ENCODE measurements at regions not wholly inside any gene's neighbourhood (a gene's known extent, or its start where the extent isn't known, plus 50 kb on each side); places are given as distances from the start of the nearest gene placed in this dataset.

GRCh38 chr2:196376984-196377877 is 205.9 kb upstream of the STK17B start:
- no peaks in the 10 kb centered on the region for H3K36me3 Mint-ChIP-seq
- Histone ChIP-seq H3K27ac (ENCODE audit: insufficient read depth, low read length, poor library complexity, severe bottlenecking) (no peak overlapping the region), H3K27me3 (ENCODE audit: control insufficient read depth, insufficient read depth, low read length) (peaks cover 10% of the 10 kb centered on the region), H3K36me3 (ENCODE audit: control insufficient read depth, insufficient read depth, low read length) (no peaks in the 10 kb centered on the region), H3K4me1 (ENCODE audit: control insufficient read depth, insufficient read depth, low read length, poor library complexity, severe bottlenecking) (no peaks in the 10 kb centered on the region), H3K4me3 (ENCODE audit: low read depth, low read length) (no peak overlapping the region), H3K9me3 (ENCODE audit: control insufficient read depth in 2 of 2, low read length in 2 of 2) (no peaks in the 10 kb centered on the region)
- DNase-seq (no peak), ATAC-seq (ENCODE audit: low read depth in 2 of 2) (no peak)
- H3K9me3 Mint-ChIP-seq, result no peaks in the 10 kb centered on the region
- H3K27me3 Mint-ChIP-seq, result peaks cover 29% of the 10 kb centered on the region
- no peak overlapping the region for H3K4me3 Mint-ChIP-seq
- H3K4me1 Mint-ChIP-seq, result no peaks in the 10 kb centered on the region
- H3K27ac Mint-ChIP-seq, result no peak overlapping the region

- H3K4me1 ChIP-seq (ENCODE audit: control insufficient read depth, insufficient read depth, low read length, poor library complexity, severe bottlenecking), result no peaks in the 10 kb centered on the region
- no peaks in the 10 kb centered on the region for H3K9me3 Mint-ChIP-seq
- peaks cover 26% of the 10 kb centered on the region for H3K27me3 Mint-ChIP-seq
- no peaks in the 10 kb centered on the region for H3K4me1 Mint-ChIP-seq
- no peak overlapping the region for H3K27ac ChIP-seq (ENCODE audit: insufficient read depth, low read length, poor library complexity, severe bottlenecking)
- no peaks in the 10 kb centered on the region for H3K36me3 ChIP-seq (ENCODE audit: control insufficient read depth, insufficient read depth, low read length)
- no peak overlapping the region for H3K4me3 ChIP-seq (ENCODE audit: low read depth, low read length)
- H3K4me3 Mint-ChIP-seq, result no peak overlapping the region
- ATAC-seq (ENCODE audit: low read depth in 2 of 2) (no peak), DNase-seq (no peak)
- H3K36me3 Mint-ChIP-seq, result no peaks in the 10 kb centered on the region
- H3K27me3 ChIP-seq (ENCODE audit: control insufficient read depth, insufficient read depth, low read length), result peaks cover 4% of the 10 kb centered on the region
- no peaks in the 10 kb centered on the region for H3K9me3 ChIP-seq (ENCODE audit: control insufficient read depth in 2 of 2, low read length in 2 of 2)
- H3K27ac Mint-ChIP-seq, result no peak overlapping the region
These were observed 208.2 kb upstream of the STK17B start for GRCh38 chr2:196379600-196379999.

GRCh38 chr2:196380098-196380497 is 208.7 kb upstream of the STK17B start:
- no peak overlapping the region for H3K27ac Mint-ChIP-seq
- DNase-seq (no peak), ATAC-seq (ENCODE audit: low read depth in 2 of 2) (no peak)
- H3K36me3 ChIP-seq (ENCODE audit: control insufficient read depth, insufficient read depth, low read length), result no peaks in the 10 kb centered on the region
- no peak overlapping the region for H3K4me3 ChIP-seq (ENCODE audit: low read depth, low read length)
- no peak overlapping the region for H3K27ac ChIP-seq (ENCODE audit: insufficient read depth, low read length, poor library complexity, severe bottlenecking)
- no peaks in the 10 kb centered on the region for H3K36me3 Mint-ChIP-seq
- H3K4me3 Mint-ChIP-seq, result no peak overlapping the region
- no peaks in the 10 kb centered on the region for H3K9me3 Mint-ChIP-seq
- H3K4me1 Mint-ChIP-seq, result no peaks in the 10 kb centered on the region
- peaks cover 21% of the 10 kb centered on the region for H3K27me3 Mint-ChIP-seq
- H3K9me3 ChIP-seq (ENCODE audit: control insufficient read depth in 2 of 2, low read length in 2 of 2), result no peaks in the 10 kb centered on the region
- no peaks in the 10 kb centered on the region for H3K4me1 ChIP-seq (ENCODE audit: control insufficient read depth, insufficient read depth, low read length, poor library complexity, severe bottlenecking)
- H3K27me3 ChIP-seq (ENCODE audit: control insufficient read depth, insufficient read depth, low read length), result peaks cover 4% of the 10 kb centered on the region

GRCh38 chr2:196380575-196380974 is 209.2 kb upstream of the STK17B start:
- Histone ChIP-seq H3K27ac (ENCODE audit: insufficient read depth, low read length, poor library complexity, severe bottlenecking) (no peak overlapping the region), H3K4me3 (ENCODE audit: low read depth, low read length) (no peak overlapping the region), H3K4me1 (ENCODE audit: control insufficient read depth, insufficient read depth, low read length, poor library complexity, severe bottlenecking) (no peaks in the 10 kb centered on the region), H3K9me3 (ENCODE audit: control insufficient read depth in 2 of 2, low read length in 2 of 2) (no peaks in the 10 kb centered on the region), H3K27me3 (ENCODE audit: control insufficient read depth, insufficient read depth, low read length) (peaks cover 4% of the 10 kb centered on the region), H3K36me3 (ENCODE audit: control insufficient read depth, insufficient read depth, low read length) (no peaks in the 10 kb centered on the region)
- ATAC-seq (ENCODE audit: low read depth in 2 of 2) (no peak), DNase-seq (no peak)
- peaks cover 21% of the 10 kb centered on the region for H3K27me3 Mint-ChIP-seq
- no peak overlapping the region for H3K27ac Mint-ChIP-seq
- no peak overlapping the region for H3K4me3 Mint-ChIP-seq
- H3K4me1 Mint-ChIP-seq, result no peaks in the 10 kb centered on the region
- H3K36me3 Mint-ChIP-seq, result no peaks in the 10 kb centered on the region
- H3K9me3 Mint-ChIP-seq, result no peaks in the 10 kb centered on the region

GRCh38 chr2:196381464-196381863 is 210.1 kb upstream of the STK17B start:
- Mint-ChIP-seq H3K27me3 (peaks cover 21% of the 10 kb centered on the region), H3K4me3 (no peak overlapping the region), H3K36me3 (no peaks in the 10 kb centered on the region), H3K9me3 (no peaks in the 10 kb centered on the region), H3K27ac (no peak overlapping the region), H3K4me1 (no peaks in the 10 kb centered on the region)
- Histone ChIP-seq H3K36me3 (ENCODE audit: control insufficient read depth, insufficient read depth, low read length) (no peaks in the 10 kb centered on the region), H3K27ac (ENCODE audit: insufficient read depth, low read length, poor library complexity, severe bottlenecking) (no peak overlapping the region), H3K4me1 (ENCODE audit: control insufficient read depth, insufficient read depth, low read length, poor library complexity, severe bottlenecking) (no peaks in the 10 kb centered on the region), H3K27me3 (ENCODE audit: control insufficient read depth, insufficient read depth, low read length) (peaks cover 4% of the 10 kb centered on the region), H3K4me3 (ENCODE audit: low read depth, low read length) (no peak overlapping the region), H3K9me3 (ENCODE audit: control insufficient read depth in 2 of 2, low read length in 2 of 2) (no peaks in the 10 kb centered on the region)
- ATAC-seq (ENCODE audit: low read depth in 2 of 2) (no peak), DNase-seq (no peak)

- H3K27me3 Mint-ChIP-seq, result peaks cover 12% of the 10 kb centered on the region
- no peak overlapping the region for H3K4me3 Mint-ChIP-seq
- H3K27ac ChIP-seq (ENCODE audit: insufficient read depth, low read length, poor library complexity, severe bottlenecking), result no peak overlapping the region
- peaks cover 4% of the 10 kb centered on the region for H3K27me3 ChIP-seq (ENCODE audit: control insufficient read depth, insufficient read depth, low read length)
- H3K9me3 ChIP-seq (ENCODE audit: control insufficient read depth in 2 of 2, low read length in 2 of 2), result no peaks in the 10 kb centered on the region
- H3K4me1 ChIP-seq (ENCODE audit: control insufficient read depth, insufficient read depth, low read length, poor library complexity, severe bottlenecking), result no peaks in the 10 kb centered on the region
- H3K4me1 Mint-ChIP-seq, result no peaks in the 10 kb centered on the region
- H3K36me3 Mint-ChIP-seq, result no peaks in the 10 kb centered on the region
- ATAC-seq (ENCODE audit: low read depth in 2 of 2) (no peak), DNase-seq (no peak)
- H3K36me3 ChIP-seq (ENCODE audit: control insufficient read depth, insufficient read depth, low read length), result no peaks in the 10 kb centered on the region
- H3K4me3 ChIP-seq (ENCODE audit: low read depth, low read length), result no peak overlapping the region
- H3K27ac Mint-ChIP-seq, result no peak overlapping the region
- H3K9me3 Mint-ChIP-seq, result no peaks in the 10 kb centered on the region
These were observed 212.4 kb upstream of the STK17B start for GRCh38 chr2:196383799-196384198.

GRCh38 chr2:196384729-196385128 is 213.4 kb upstream of the STK17B start:
- DNase-seq (no peak), ATAC-seq (ENCODE audit: low read depth in 2 of 2) (no peak)
- Mint-ChIP-seq H3K4me3 (no peak overlapping the region), H3K27ac (no peak overlapping the region), H3K27me3 (peaks cover 7% of the 10 kb centered on the region), H3K9me3 (no peaks in the 10 kb centered on the region), H3K4me1 (no peaks in the 10 kb centered on the region), H3K36me3 (no peaks in the 10 kb centered on the region)
- Histone ChIP-seq H3K27ac (ENCODE audit: insufficient read depth, low read length, poor library complexity, severe bottlenecking) (no peak overlapping the region), H3K36me3 (ENCODE audit: control insufficient read depth, insufficient read depth, low read length) (no peaks in the 10 kb centered on the region), H3K4me1 (ENCODE audit: control insufficient read depth, insufficient read depth, low read length, poor library complexity, severe bottlenecking) (no peaks in the 10 kb centered on the region), H3K27me3 (ENCODE audit: control insufficient read depth, insufficient read depth, low read length) (peaks cover 1% of the 10 kb centered on the region), H3K9me3 (ENCODE audit: control insufficient read depth in 2 of 2, low read length in 2 of 2) (no peaks in the 10 kb centered on the region), H3K4me3 (ENCODE audit: low read depth, low read length) (no peak overlapping the region)

- no peak overlapping the region for H3K27ac Mint-ChIP-seq
- Histone ChIP-seq H3K27ac (ENCODE audit: insufficient read depth, low read length, poor library complexity, severe bottlenecking) (no peak overlapping the region), H3K36me3 (ENCODE audit: control insufficient read depth, insufficient read depth, low read length) (no peaks in the 10 kb centered on the region), H3K9me3 (ENCODE audit: control insufficient read depth in 2 of 2, low read length in 2 of 2) (no peaks in the 10 kb centered on the region), H3K4me3 (ENCODE audit: low read depth, low read length) (no peak overlapping the region), H3K4me1 (ENCODE audit: control insufficient read depth, insufficient read depth, low read length, poor library complexity, severe bottlenecking) (no peaks in the 10 kb centered on the region), H3K27me3 (ENCODE audit: control insufficient read depth, insufficient read depth, low read length) (peaks cover 2% of the 10 kb centered on the region)
- no peak overlapping the region for H3K4me3 Mint-ChIP-seq
- peaks cover 11% of the 10 kb centered on the region for H3K27me3 Mint-ChIP-seq
- H3K4me1 Mint-ChIP-seq, result no peaks in the 10 kb centered on the region
- H3K36me3 Mint-ChIP-seq, result no peaks in the 10 kb centered on the region
- DNase-seq, result no peak
- H3K9me3 Mint-ChIP-seq, result peaks cover 0 to 6% (median 0%) of the 10 kb centered on the region in 7 donors
- no peak for ATAC-seq (ENCODE audit: low read depth in 2 of 2)
These were observed 218.3 kb upstream of the STK17B start for GRCh38 chr2:196389670-196390069.
